ENCODE measurements at regions not wholly inside any gene's neighbourhood (a gene's known extent, or its start where the extent isn't known, plus 50 kb on each side); places are given as distances from the start of the nearest gene placed in this dataset.
"Not testable (repeated sequence)": the region's sequence is repeated elsewhere in the genome, so short reads cannot be mapped to it uniquely, and the experiment has no call there.

GRCh38 chr9:62837254-62837911 lies 1647.5 kb downstream of the SPATA31A7 start:
- peak; percentile 52 for DNase-seq

- peak; percentile 94 for DNase-seq
These were observed 1648.3 kb downstream of the SPATA31A7 start for GRCh38 chr9:62838024-62838718.

GRCh38 chr9:62839168-62839567 lies 1649.3 kb downstream of the SPATA31A7 start:
- not testable (repeated sequence) for DNase-seq

- not testable (repeated sequence) for DNase-seq
These were observed 1653.3 kb downstream of the SPATA31A7 start for GRCh38 chr9:62843145-62843544.

GRCh38 chr9:62843706-62844290 lies 1654.0 kb downstream of the SPATA31A7 start:
- DNase-seq = not testable (repeated sequence)

GRCh38 chr9:62844681-62845185 lies 1654.9 kb downstream of the SPATA31A7 start:
- DNase-seq = not testable (repeated sequence)

- DNase-seq = not testable (repeated sequence)
These were observed 1658.4 kb downstream of the SPATA31A7 start for GRCh38 chr9:62848258-62848657.

GRCh38 chr9:62849991-62850390 lies 1660.2 kb downstream of the SPATA31A7 start:
- not testable (repeated sequence) for DNase-seq

GRCh38 chr9:62857280-62857679 lies 1667.4 kb downstream of the SPATA31A7 start:
- DNase-seq = not testable (repeated sequence)

- not testable (repeated sequence) for DNase-seq
These were observed 1668.4 kb downstream of the SPATA31A7 start for GRCh38 chr9:62858240-62858639.

- not testable (repeated sequence) for DNase-seq
These were observed 1671.4 kb downstream of the SPATA31A7 start for GRCh38 chr9:62860939-62861860.

GRCh38 chr9:62862180-62862579 lies 1672.3 kb downstream of the SPATA31A7 start:
- DNase-seq = not testable (repeated sequence)

- not testable (repeated sequence) for DNase-seq
These were observed 1673.5 kb downstream of the SPATA31A7 start for GRCh38 chr9:62863319-62863718.

- not testable (repeated sequence) for DNase-seq
These were observed 1674.0 kb downstream of the SPATA31A7 start for GRCh38 chr9:62863867-62864266.

- DNase-seq = peak; percentile 71
These were observed 1674.9 kb downstream of the SPATA31A7 start for GRCh38 chr9:62864481-62865469.

GRCh38 chr9:62869061-62869460 lies 1679.2 kb downstream of the SPATA31A7 start:
- not testable (repeated sequence) for DNase-seq

GRCh38 chr9:62871765-62872164 lies 1681.9 kb downstream of the SPATA31A7 start:
- not testable (repeated sequence) for DNase-seq

GRCh38 chr9:62874213-62874612 lies 1684.4 kb downstream of the SPATA31A7 start:
- not testable (repeated sequence) for DNase-seq

GRCh38 chr9:62874745-62875599 lies 1685.1 kb downstream of the SPATA31A7 start:
- DNase-seq = not testable (repeated sequence)

- DNase-seq = not testable (repeated sequence)
These were observed 1687.7 kb downstream of the SPATA31A7 start for GRCh38 chr9:62877552-62877951.
